ENCODE measurements at regions not wholly inside any gene's neighbourhood (a gene's known extent, or its start where the extent isn't known, plus 50 kb on each side); places are given as distances from the start of the nearest gene placed in this dataset.

- WGBS, 2 donors = 43 to 46% methylated on average over 7 of the region's 7 CpGs
- no peak for TF ChIP-seq CTCF (IDR thresholded peaks at IDR 0.05)
- H3K4me3 ChIP-seq = no peak overlapping the region
- H3K9me3 ChIP-seq = no peaks in the 10 kb centered on the region
- intact Hi-C loops (cut with DNase I) = no loop called here
- no peaks in the 10 kb centered on the region for H3K4me1 ChIP-seq
- no peaks in the 10 kb centered on the region for H3K36me3 ChIP-seq
- no peak overlapping the region for H3K27ac ChIP-seq
- peak in 1 of 4 donors; percentile 20 for ATAC-seq
- no peak for FAIRE-seq
- DNase-seq = no peak
- no peaks in the 10 kb centered on the region for H3K27me3 ChIP-seq
Measured at GRCh38 chr3:140758791-140759444, 81.1 kb downstream of the TRIM42 start.

GRCh38 chr3:140760324-140761075 is 82.6 kb downstream of the TRIM42 start:
- FAIRE-seq = no peak
- TF ChIP-seq CTCF (IDR thresholded peaks at IDR 0.05) = no peak

GRCh38 chr3:140761076-140761639 is 83.3 kb downstream of the TRIM42 start:
- ATAC-seq (no peak), FAIRE-seq (no peak), DNase-seq (no peak)
- no peak overlapping the region for H3K27ac ChIP-seq
- no peaks in the 10 kb centered on the region for H3K36me3 ChIP-seq
- intact Hi-C loops (cut with DNase I) = no loop called here
- TF ChIP-seq CTCF (IDR thresholded peaks at IDR 0.05) = no peak
- H3K27me3 ChIP-seq = no peaks in the 10 kb centered on the region
- no peaks in the 10 kb centered on the region for H3K4me1 ChIP-seq
- no peak overlapping the region for H3K4me3 ChIP-seq
- WGBS, 2 donors = 73 to 80% methylated on average over 4 of the region's 4 CpGs
- H3K9me3 ChIP-seq = no peaks in the 10 kb centered on the region

More at GRCh38 chr3:140760324-140761075, 82.6 kb downstream of the TRIM42 start:
- no peaks in the 10 kb centered on the region for H3K36me3 ChIP-seq
- DNase-seq (no peak), ATAC-seq (no peak)
- WGBS, 2 donors = 77 to 80% methylated on average over 4 of the region's 4 CpGs
- intact Hi-C loops (cut with DNase I) = no loop called here
- no peaks in the 10 kb centered on the region for H3K27me3 ChIP-seq
- H3K27ac ChIP-seq = no peak overlapping the region
- no peak overlapping the region for H3K4me3 ChIP-seq
- no peaks in the 10 kb centered on the region for H3K4me1 ChIP-seq
- no peaks in the 10 kb centered on the region for H3K9me3 ChIP-seq

- H3K9me3 ChIP-seq = no peaks in the 10 kb centered on the region
- H3K4me1 ChIP-seq = no peaks in the 10 kb centered on the region
- H3K36me3 ChIP-seq = no peaks in the 10 kb centered on the region
- FAIRE-seq (no peak), ATAC-seq (no peak), DNase-seq (no peak)
- no peak for TF ChIP-seq CTCF (IDR thresholded peaks at IDR 0.05)
- H3K27ac ChIP-seq = no peak overlapping the region
- intact Hi-C loops (cut with DNase I) = no loop called here
- H3K27me3 ChIP-seq = no peaks in the 10 kb centered on the region
- no peak overlapping the region for H3K4me3 ChIP-seq
Measured at GRCh38 chr3:140762746-140763145, 84.9 kb downstream of the TRIM42 start.

GRCh38 chr3:140763532-140763931 is 85.7 kb downstream of the TRIM42 start:
- Histone ChIP-seq H3K9me3 (no peaks in the 10 kb centered on the region), H3K4me3 (no peak overlapping the region), H3K4me1 (no peaks in the 10 kb centered on the region), H3K27me3 (no peaks in the 10 kb centered on the region), H3K36me3 (no peaks in the 10 kb centered on the region), H3K27ac (no peak overlapping the region)
- no peak for FAIRE-seq
- 90 to 97% methylated on average over 1 of the region's 1 CpG for whole genome bisulfite sequencing, 2 donors
- ATAC-seq = no peak
- no peak for TF ChIP-seq CTCF (IDR thresholded peaks at IDR 0.05)
- intact Hi-C loops (cut with DNase I) = no loop called here
- no peak for DNase-seq
